ENCODE measurements at regions not wholly inside any gene's neighbourhood (a gene's known extent, or its start where the extent isn't known, plus 50 kb on each side); places are given as distances from the start of the nearest gene placed in this dataset.

GRCh38 chr7:138355254-138355653 is 104.8 kb upstream of the TRIM24 start:
- no peaks in the 10 kb centered on the region for H3K27me3 ChIP-seq (ENCODE audit: insufficient read depth, low read depth, low read length)
- H3K9ac ChIP-seq (ENCODE audit: low read length): no peak overlapping the region
- no peaks in the 10 kb centered on the region for H3K79me2 ChIP-seq (replicated peaks; ENCODE audit: insufficient read depth, low read length)
- no peaks in the 10 kb centered on the region for H3K9me2 ChIP-seq (ENCODE audit: insufficient read depth, low read length)
- H3K27ac ChIP-seq (ENCODE audit: low read length): no peak overlapping the region
- no peak overlapping the region for H2AFZ ChIP-seq (ENCODE audit: low read depth, low read length)
- TF ChIP-seq EZH2 (IDR thresholded peaks at IDR 0.05; ENCODE audit: borderline replicate concordance, insufficient read depth, low read length, poor library complexity, severe bottlenecking) (no peak), POLR2AphosphoS5 (IDR thresholded peaks at IDR 0.05) (no peak), EP300 (conservative IDR thresholded peaks at IDR 0.05; ENCODE audit: poor library complexity, severe bottlenecking) (no peak), REST (IDR thresholded peaks at IDR 0.05; ENCODE audit: borderline replicate concordance) (no peak), SMC3 (conservative IDR thresholded peaks at IDR 0.05; ENCODE audit: poor library complexity) (no peak), CTCF (IDR thresholded peaks at IDR 0.05; ENCODE audit: poor library complexity, severe bottlenecking) (no peak), RAD21 (conservative IDR thresholded peaks at IDR 0.05) (no peak), TAF1 (IDR thresholded peaks at IDR 0.05; ENCODE audit: low read depth) (no peak), MXI1 (conservative IDR thresholded peaks at IDR 0.05; ENCODE audit: poor library complexity, severe bottlenecking) (no peak)
- H3F3A ChIP-seq (ENCODE audit: insufficient read depth, low read length, poor library complexity, severe bottlenecking): no peaks in the 10 kb centered on the region
- H4K20me1 ChIP-seq (ENCODE audit: insufficient read depth): no peaks in the 10 kb centered on the region
- no peak overlapping the region for H3K4me2 ChIP-seq (ENCODE audit: low read length)
- H3K36me3 ChIP-seq (ENCODE audit: insufficient read depth, low read length): no peaks in the 10 kb centered on the region
- no peak overlapping the region for H3K4me3 ChIP-seq (ENCODE audit: low read length)
- H3K9me3 ChIP-seq (ENCODE audit: low read length): no peaks in the 10 kb centered on the region

GRCh38 chr7:138358850-138359341 is 101.2 kb upstream of the TRIM24 start:
- no peak overlapping the region for H3K27ac ChIP-seq (ENCODE audit: low read length)
- no peaks in the 10 kb centered on the region for H4K20me1 ChIP-seq (ENCODE audit: insufficient read depth)
- TF ChIP-seq CTCF (IDR thresholded peaks at IDR 0.05; ENCODE audit: poor library complexity, severe bottlenecking) (no peak), POLR2AphosphoS5 (IDR thresholded peaks at IDR 0.05) (no peak), SMC3 (conservative IDR thresholded peaks at IDR 0.05; ENCODE audit: poor library complexity) (no peak), MXI1 (conservative IDR thresholded peaks at IDR 0.05; ENCODE audit: poor library complexity, severe bottlenecking) (no peak), TAF1 (IDR thresholded peaks at IDR 0.05; ENCODE audit: low read depth) (no peak), RAD21 (conservative IDR thresholded peaks at IDR 0.05) (no peak), REST (IDR thresholded peaks at IDR 0.05; ENCODE audit: borderline replicate concordance) (no peak), EZH2 (IDR thresholded peaks at IDR 0.05; ENCODE audit: borderline replicate concordance, insufficient read depth, low read length, poor library complexity, severe bottlenecking) (no peak), EP300 (conservative IDR thresholded peaks at IDR 0.05; ENCODE audit: poor library complexity, severe bottlenecking) (no peak)
- no peaks in the 10 kb centered on the region for H3F3A ChIP-seq (ENCODE audit: insufficient read depth, low read length, poor library complexity, severe bottlenecking)
- no peak overlapping the region for H3K9ac ChIP-seq (ENCODE audit: low read length)
- H3K27me3 ChIP-seq (ENCODE audit: insufficient read depth, low read depth, low read length): no peaks in the 10 kb centered on the region
- H3K4me2 ChIP-seq (ENCODE audit: low read length): no peak overlapping the region
- H3K4me3 ChIP-seq (ENCODE audit: low read length): no peak overlapping the region
- no peaks in the 10 kb centered on the region for H3K36me3 ChIP-seq (ENCODE audit: insufficient read depth, low read length)
- no peaks in the 10 kb centered on the region for H3K9me3 ChIP-seq (ENCODE audit: low read length)
- no peaks in the 10 kb centered on the region for H3K79me2 ChIP-seq (replicated peaks; ENCODE audit: insufficient read depth, low read length)
- no peak overlapping the region for H2AFZ ChIP-seq (ENCODE audit: low read depth, low read length)
- no peaks in the 10 kb centered on the region for H3K9me2 ChIP-seq (ENCODE audit: insufficient read depth, low read length)

Measured in neural cell (in vitro differentiated cells).